ENCODE measurements at regions not wholly inside any gene's neighbourhood (a gene's known extent, or its start where the extent isn't known, plus 50 kb on each side); places are given as distances from the start of the nearest gene placed in this dataset.

- Mint-ChIP-seq H3K9me3 (no peaks in the 10 kb centered on the region), H3K27ac (no peak overlapping the region), H3K4me3 (peak overlapping the region; percentile 8; the same call in 1 of the 2 replicates), H3K27me3 (ENCODE audit: insufficient read depth) (no peaks in the 10 kb centered on the region; the same call in none of the 2 replicates), H3K36me3 (ENCODE audit: low read depth) (no peaks in the 10 kb centered on the region), H3K4me1 (ENCODE audit: low read depth) (peaks cover 18% of the 10 kb centered on the region)
- DNase-seq = no peak
- no peak for TF ChIP-seq CTCF (IDR thresholded peaks at IDR 0.05)
Measured at GRCh38 chr5:16392718-16393117, 72.9 kb downstream of the ZNF622 start.

GRCh38 chr5:16391858-16392649 lies 73.5 kb downstream of the ZNF622 start:
- no peaks in the 10 kb centered on the region for H3K36me3 Mint-ChIP-seq (ENCODE audit: low read depth)

GRCh38 chr5:16390825-16391224 lies 74.8 kb downstream of the ZNF622 start:
- no peak for DNase-seq
- H3K4me3 Mint-ChIP-seq = no peak overlapping the region
- no peaks in the 10 kb centered on the region for H3K9me3 Mint-ChIP-seq
- no peak for TF ChIP-seq CTCF (IDR thresholded peaks at IDR 0.05)
- no peak overlapping the region for H3K27ac Mint-ChIP-seq
- H3K4me1 Mint-ChIP-seq (ENCODE audit: low read depth) = peaks cover 18% of the 10 kb centered on the region
- no peaks in the 10 kb centered on the region for H3K36me3 Mint-ChIP-seq (ENCODE audit: low read depth)
- no peaks in the 10 kb centered on the region; the same call in none of the 2 replicates for H3K27me3 Mint-ChIP-seq (ENCODE audit: insufficient read depth)

More at GRCh38 chr5:16391858-16392649, 73.5 kb downstream of the ZNF622 start:
- no peaks in the 10 kb centered on the region for H3K9me3 Mint-ChIP-seq
- peaks cover 18% of the 10 kb centered on the region for H3K4me1 Mint-ChIP-seq (ENCODE audit: low read depth)
- TF ChIP-seq CTCF (IDR thresholded peaks at IDR 0.05) = no peak
- H3K27me3 Mint-ChIP-seq (ENCODE audit: insufficient read depth) = no peaks in the 10 kb centered on the region; the same call in none of the 2 replicates
- H3K4me3 Mint-ChIP-seq = no peak overlapping the region
- no peak for DNase-seq
- H3K27ac Mint-ChIP-seq = no peak overlapping the region

- H3K4me1 Mint-ChIP-seq (ENCODE audit: low read depth) = no peaks in the 10 kb centered on the region
- no peaks in the 10 kb centered on the region for H3K9me3 Mint-ChIP-seq
- no peak for DNase-seq
- no peak overlapping the region for H3K4me3 Mint-ChIP-seq
- H3K36me3 Mint-ChIP-seq (ENCODE audit: low read depth) = no peaks in the 10 kb centered on the region
- no peak overlapping the region for H3K27ac Mint-ChIP-seq
- TF ChIP-seq CTCF (IDR thresholded peaks at IDR 0.05) = no peak
- H3K27me3 Mint-ChIP-seq (ENCODE audit: insufficient read depth) = peaks cover 7% of the 10 kb centered on the region; the same call in 1 of the 2 replicates
Measured at GRCh38 chr5:16385516-16386090, 80.0 kb downstream of the ZNF622 start.

GRCh38 chr5:16384804-16385203 lies 80.8 kb downstream of the ZNF622 start:
- Mint-ChIP-seq H3K4me1 (ENCODE audit: low read depth) (no peaks in the 10 kb centered on the region), H3K36me3 (ENCODE audit: low read depth) (no peaks in the 10 kb centered on the region), H3K27ac (no peak overlapping the region), H3K9me3 (no peaks in the 10 kb centered on the region), H3K27me3 (ENCODE audit: insufficient read depth) (peaks cover 7% of the 10 kb centered on the region; the same call in 1 of the 2 replicates), H3K4me3 (no peak overlapping the region)
- no peak for TF ChIP-seq CTCF (IDR thresholded peaks at IDR 0.05)
- no peak for DNase-seq
